T-helper 2 cell (primary cell): ENCODE measurements at regions not wholly inside any gene's neighbourhood (a gene's known extent, or its start where the extent isn't known, plus 50 kb on each side); places are given as distances from the start of the nearest gene placed in this dataset.
"Not testable (repeated sequence)": the region's sequence is repeated elsewhere in the genome, so short reads cannot be mapped to it uniquely, and the experiment has no call there.

Experiments used
- DNase-seq, 5 experiments: peaks; one replicate each; pipeline versions ENCODE4 v3.0.0 to v3.0.0-alpha.2; 2012 to 2022

GRCh38 chr16:25561723-25562122 lies 130.0 kb upstream of the HS3ST4 start:
- not testable (repeated sequence) for DNase-seq

- DNase-seq, result not testable (repeated sequence)
Measured at GRCh38 chr16:25556968-25557312, 134.8 kb upstream of the HS3ST4 start.

- not testable (repeated sequence) for DNase-seq
Measured at GRCh38 chr16:25556289-25556967, 135.3 kb upstream of the HS3ST4 start.

GRCh38 chr16:25553711-25554436 lies 137.9 kb upstream of the HS3ST4 start:
- peak in 1 of 5 experiments; percentile 24 for DNase-seq

- no peak for DNase-seq
Measured at GRCh38 chr16:25550647-25551046, 141.1 kb upstream of the HS3ST4 start.

GRCh38 chr16:25546791-25547190 lies 145.0 kb upstream of the HS3ST4 start:
- DNase-seq, result no peak

GRCh38 chr16:25544294-25544693 lies 147.5 kb upstream of the HS3ST4 start:
- DNase-seq, result no peak

- DNase-seq, result no peak
Measured at GRCh38 chr16:25542306-25542705, 149.5 kb upstream of the HS3ST4 start.

GRCh38 chr16:25539767-25540166 lies 152.0 kb upstream of the HS3ST4 start:
- DNase-seq, result not testable (repeated sequence)

- DNase-seq, result no peak
Measured at GRCh38 chr16:25523183-25523582, 168.6 kb upstream of the HS3ST4 start.

- no peak for DNase-seq
Measured at GRCh38 chr16:25512041-25512440, 179.7 kb upstream of the HS3ST4 start.

GRCh38 chr16:25509456-25509855 lies 182.3 kb upstream of the HS3ST4 start:
- DNase-seq, result no peak

GRCh38 chr16:25501530-25502255 lies 190.1 kb upstream of the HS3ST4 start:
- DNase-seq, result no peak

- DNase-seq, result no peak
Measured at GRCh38 chr16:25494292-25494691, 197.5 kb upstream of the HS3ST4 start.

GRCh38 chr16:25493136-25493811 lies 198.5 kb upstream of the HS3ST4 start:
- DNase-seq, result no peak

GRCh38 chr16:25488435-25488834 lies 203.3 kb upstream of the HS3ST4 start:
- DNase-seq, result no peak

GRCh38 chr16:25487888-25488287 lies 203.9 kb upstream of the HS3ST4 start:
- no peak for DNase-seq

- DNase-seq, result no peak
Measured at GRCh38 chr16:25481636-25482035, 210.1 kb upstream of the HS3ST4 start.

- no peak for DNase-seq
Measured at GRCh38 chr16:25478476-25478875, 213.3 kb upstream of the HS3ST4 start.

- DNase-seq, result no peak
Measured at GRCh38 chr16:25464058-25464457, 206.4 kb upstream of the ZKSCAN2 start.

GRCh38 chr16:25449802-25450201 lies 192.2 kb upstream of the ZKSCAN2 start:
- DNase-seq, result no peak

- no peak for DNase-seq
Measured at GRCh38 chr16:25443994-25444393, 186.3 kb upstream of the ZKSCAN2 start.

- DNase-seq, result no peak
Measured at GRCh38 chr16:25434064-25434463, 176.4 kb upstream of the ZKSCAN2 start.
